GM19468 (cell line): ENCODE measurements at regions not wholly inside any gene's neighbourhood (a gene's known extent, or its start where the extent isn't known, plus 50 kb on each side); places are given as distances from the start of the nearest gene placed in this dataset.
"Not testable (repeated sequence)": the region's sequence is repeated elsewhere in the genome, so short reads cannot be mapped to it uniquely, and the experiment has no call there.

ENCODE experiments used
- ATAC-seq: cut with Tn5 transposase; IDR thresholded peaks from one replicate; pipeline ENCODE4 v1.9.1; 2021; ENCODE audit warnings: mild to moderate bottlenecking, moderate library complexity, moderate number of reproducible peaks; ENCODE audit not compliant: unreplicated experiment; ENCODE audit errors: extremely low read depth

DNA sequence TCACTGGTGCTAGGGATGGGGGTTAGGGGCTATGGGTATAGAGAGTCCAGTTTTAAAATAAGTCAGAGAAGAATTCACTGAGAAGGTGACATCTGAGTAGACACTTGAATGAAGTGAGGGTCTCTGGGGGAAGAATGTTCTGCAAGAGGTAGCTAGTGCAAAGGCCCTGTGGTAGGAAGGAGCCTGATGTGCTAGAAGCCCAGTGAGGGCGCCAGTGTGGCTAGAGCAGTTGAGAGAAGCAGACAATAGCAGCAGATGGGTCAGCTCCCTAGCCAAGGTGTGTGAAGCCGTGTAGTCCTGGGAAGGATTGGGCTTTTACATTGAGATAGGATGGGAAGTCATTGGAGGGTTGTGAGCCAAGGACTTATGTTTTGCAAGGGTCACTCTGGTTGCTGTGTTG is 105.8 kb upstream of the PELI1 start:
- no peak for ATAC-seq

DNA sequence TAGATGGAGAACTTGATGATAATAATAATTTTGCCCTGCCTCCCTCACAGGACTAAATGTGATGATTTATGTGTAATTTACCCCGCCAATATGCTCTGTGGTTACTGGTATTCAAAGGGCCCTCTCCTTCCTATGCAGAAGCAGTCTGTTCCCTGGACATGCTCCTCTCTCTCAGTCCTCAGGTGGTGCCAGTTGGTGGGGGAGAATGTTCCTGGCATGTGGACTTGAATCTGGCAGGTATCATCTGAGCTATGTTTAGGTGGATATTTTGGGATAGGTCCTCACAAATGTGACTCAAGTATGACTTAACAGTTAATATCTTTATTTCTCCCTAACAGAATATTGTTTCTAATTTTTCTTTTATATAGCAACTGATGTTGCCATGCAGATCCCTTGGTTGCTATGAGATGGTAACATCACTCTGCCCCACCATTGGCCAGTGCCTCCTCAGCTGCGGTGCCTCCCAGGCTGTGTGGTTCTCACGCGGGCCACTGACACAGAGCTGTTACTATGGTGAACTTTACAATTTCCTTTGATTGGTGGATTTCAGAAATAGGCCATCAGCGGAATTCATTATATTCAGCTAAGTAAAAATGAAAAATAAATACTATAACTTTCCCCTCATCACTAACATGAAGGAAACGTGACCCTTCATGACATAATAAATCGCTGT is 106.7 kb upstream of the PELI1 start:
- no peak for ATAC-seq

- ATAC-seq: no peak
Measured at GRCh38 chr2:64251497-64252250, 107.5 kb upstream of the PELI1 start.

DNA sequence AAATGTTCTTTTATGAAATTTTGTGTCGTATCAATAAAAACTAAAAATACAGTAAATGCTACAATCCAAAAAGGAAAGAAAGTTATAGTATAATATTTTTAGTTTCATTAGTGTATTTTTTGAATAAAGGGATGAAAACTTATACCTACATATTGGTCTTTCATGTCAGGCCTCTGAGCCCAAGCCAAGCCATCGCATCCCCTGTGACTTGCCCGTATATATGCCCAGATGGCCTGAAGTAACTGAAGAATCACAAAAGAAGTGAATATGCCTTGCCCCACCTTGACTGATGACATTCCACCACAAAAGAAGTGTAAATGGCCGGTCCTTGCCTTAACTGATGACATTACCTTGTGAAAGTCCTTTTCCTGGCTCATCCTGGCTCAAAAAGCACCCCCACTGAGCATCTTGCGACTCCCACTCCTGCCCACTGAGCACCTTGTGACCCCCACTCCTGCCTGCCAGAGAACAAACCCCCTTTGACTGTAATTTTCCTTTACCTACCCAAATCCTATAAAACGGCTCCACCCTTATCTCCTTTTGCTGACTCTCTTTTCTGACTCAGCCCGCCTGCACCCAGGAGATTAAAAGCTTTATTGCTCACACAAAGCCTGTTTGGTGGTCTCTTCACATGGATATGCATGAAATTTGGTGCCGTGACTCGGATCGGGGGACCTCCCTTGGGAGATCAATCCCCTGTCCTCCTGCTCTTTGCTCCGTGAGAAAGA is 108.2 kb upstream of the PELI1 start:
- not testable (repeated sequence) for ATAC-seq

- ATAC-seq: not testable (repeated sequence)
Measured at GRCh38 chr2:64253421-64253820, 109.2 kb upstream of the PELI1 start.

DNA sequence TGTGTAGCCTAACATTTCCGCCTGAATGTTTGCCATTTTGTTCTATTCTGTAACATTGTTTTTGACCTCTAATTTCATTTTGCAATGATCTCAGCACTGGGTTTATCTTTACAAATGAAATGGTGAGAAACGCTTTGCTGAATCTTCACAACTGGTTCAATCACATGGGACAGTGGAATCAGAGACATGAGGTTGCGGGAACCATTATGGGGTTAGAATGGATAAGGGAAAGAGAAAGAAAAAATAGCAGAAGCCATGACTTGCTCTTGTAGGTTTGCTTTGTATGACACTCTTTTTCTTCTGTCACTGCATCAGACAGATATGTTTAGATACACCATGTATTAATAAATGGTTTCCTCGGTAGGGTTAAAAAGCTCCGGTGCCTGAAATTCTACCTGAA is 114.3 kb upstream of the PELI1 start:
- no peak for ATAC-seq

- ATAC-seq: no peak
Measured at GRCh38 chr2:64259312-64259711, 115.1 kb upstream of the PELI1 start.

DNA sequence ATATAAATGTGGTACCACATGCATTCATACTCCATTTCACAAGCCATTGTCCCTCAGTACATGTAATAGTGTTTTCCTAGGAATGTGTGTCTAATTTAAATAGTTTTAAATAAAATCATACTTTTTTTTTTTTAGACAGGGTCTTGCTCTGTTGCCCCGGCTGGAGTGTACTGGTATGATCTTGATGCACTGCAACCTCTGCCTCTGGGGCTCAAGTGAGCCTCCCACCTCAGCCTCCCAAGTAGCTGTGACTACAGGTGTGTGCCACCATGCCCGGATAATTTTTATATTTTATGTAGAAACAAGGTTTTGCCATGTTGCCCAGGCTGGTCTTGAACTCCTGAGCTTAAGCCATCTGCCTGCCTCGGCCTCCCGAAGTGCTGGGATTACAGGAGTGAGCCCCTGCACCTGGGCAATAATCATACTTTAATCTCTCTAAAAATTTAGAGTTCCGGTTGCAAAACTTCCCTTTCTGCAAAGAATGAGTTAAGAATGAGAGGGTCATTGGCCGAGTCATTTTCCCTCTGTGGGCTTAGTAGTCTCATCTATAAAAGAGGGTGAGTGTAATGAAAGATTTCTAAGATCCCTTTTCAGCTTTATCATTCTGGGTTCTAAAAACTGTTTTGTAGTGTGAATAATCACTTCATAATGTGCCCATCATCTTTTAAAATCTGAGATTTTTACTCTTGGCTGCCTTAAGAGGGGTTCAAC is 116.0 kb upstream of the PELI1 start:
- no peak for ATAC-seq

DNA sequence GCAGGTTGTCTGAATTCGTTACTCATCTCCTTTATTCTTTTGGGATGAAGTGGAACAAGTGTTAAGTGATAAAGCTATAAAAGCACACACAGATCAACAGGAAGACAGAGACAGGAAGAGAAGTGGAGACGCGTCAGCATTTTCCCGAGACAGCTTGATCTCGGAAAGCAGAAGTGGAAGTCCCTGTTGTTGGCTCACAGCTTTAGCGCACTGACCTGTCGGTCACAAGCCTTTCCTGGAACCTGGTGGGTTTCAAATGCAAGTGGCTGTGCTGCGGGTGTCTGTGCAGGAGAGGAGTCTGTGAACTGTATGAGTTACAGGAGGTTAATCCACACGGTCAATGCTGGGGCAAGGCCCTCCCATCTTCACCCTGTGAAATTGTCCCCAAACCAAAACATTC is 116.6 kb upstream of the PELI1 start:
- peak; percentile 89 for ATAC-seq

- no peak for ATAC-seq
Measured at GRCh38 chr2:64262071-64262470, 117.9 kb upstream of the PELI1 start.

- ATAC-seq: no peak
Measured at GRCh38 chr2:64262816-64263215, 118.6 kb upstream of the PELI1 start.

- ATAC-seq: no peak
Measured at GRCh38 chr2:64263315-64263714, 119.1 kb upstream of the PELI1 start.

DNA sequence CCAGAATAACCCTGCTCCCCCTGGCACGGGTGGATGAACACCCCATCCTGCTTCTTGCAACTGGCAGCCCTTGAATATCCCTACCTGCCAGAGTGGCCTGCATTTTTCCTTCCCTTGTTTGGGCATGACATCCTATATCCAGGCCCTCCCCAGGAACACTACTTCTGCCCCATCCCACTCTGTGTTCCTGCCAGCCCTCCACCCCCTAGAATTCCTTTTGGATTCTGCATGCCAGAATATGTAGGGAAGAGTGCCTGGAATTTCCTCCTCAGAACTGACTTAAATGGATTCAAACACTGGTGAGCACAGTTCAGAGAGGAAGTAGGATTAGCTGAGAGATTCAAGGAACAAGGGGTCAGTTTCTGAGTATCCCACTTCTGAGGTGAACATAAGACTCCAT is 123.5 kb upstream of the PELI1 start:
- no peak for ATAC-seq

DNA sequence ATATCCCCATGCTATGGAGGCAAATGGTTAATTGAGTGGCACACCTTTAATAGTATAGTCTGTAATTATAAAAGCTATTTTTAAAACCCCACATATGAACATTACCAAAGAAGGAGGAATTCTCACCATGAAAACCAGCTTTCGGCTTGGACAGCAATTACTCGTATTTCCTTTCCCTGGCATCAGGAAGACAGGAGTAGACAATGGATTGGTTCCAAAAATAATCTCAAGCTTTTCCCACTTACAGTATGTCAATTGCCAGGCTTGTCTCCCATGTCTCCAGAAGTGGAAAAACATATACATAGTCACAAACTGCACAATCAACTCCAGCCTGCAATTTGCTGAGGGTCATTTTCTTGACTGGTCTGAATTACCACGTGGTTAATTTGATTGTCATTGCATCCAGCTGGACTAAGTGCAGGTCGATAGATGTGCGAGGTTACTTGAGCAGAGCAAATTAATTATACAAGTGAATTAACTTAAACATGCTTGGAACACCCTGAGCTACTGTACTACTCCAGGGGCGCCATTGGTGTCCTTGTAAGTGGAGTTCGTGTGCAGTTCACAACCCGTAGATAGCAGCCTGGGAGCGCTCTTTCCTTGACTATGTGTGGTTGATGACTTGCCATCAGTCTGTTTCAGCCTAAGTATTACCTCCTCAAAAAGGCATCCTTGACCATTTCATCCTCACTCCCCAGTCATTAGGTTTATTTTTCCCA is 124.3 kb upstream of the PELI1 start:
- no peak for ATAC-seq

DNA sequence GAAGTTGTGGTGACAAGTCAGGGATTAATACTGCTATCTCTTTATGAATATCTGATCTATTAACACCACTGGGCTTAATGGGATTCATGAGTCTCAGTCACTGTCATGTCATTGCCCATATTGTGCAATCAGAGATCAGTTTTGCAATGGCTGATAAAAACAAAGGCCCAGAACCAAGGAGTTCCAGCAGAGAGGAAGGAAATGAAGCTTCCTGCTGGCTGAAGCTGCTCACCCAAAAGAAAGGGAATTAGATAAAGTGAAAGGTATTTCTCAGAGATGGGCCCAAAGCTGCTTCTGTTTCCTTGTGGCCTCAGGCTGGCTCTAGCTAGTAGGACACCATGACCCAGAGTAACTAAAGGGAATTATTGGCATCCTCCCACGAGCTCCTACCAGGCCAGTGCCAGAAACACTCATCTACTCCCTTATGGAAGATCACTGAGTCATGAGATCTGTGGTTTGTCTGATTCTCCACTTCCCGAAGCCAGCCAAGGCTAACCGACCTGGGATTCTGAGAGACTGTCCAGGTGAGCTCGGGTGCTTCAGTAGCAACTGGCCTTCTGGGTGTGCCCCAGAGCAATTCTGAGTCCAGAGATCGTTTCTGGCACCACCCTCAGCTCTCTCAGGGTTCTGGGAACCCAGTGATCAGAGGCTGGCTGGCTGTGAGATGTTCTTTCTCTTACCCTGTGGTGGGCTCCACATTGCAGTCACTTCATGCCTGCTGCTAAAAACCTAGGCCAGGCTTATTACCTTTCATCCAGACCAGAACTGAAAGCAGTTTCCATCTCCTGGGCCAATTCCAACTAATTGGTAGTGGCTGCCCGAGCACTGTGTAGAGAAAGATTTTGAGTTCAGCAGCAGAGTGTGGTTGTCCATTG is 129.5 kb upstream of the PELI1 start:
- no peak for ATAC-seq

DNA sequence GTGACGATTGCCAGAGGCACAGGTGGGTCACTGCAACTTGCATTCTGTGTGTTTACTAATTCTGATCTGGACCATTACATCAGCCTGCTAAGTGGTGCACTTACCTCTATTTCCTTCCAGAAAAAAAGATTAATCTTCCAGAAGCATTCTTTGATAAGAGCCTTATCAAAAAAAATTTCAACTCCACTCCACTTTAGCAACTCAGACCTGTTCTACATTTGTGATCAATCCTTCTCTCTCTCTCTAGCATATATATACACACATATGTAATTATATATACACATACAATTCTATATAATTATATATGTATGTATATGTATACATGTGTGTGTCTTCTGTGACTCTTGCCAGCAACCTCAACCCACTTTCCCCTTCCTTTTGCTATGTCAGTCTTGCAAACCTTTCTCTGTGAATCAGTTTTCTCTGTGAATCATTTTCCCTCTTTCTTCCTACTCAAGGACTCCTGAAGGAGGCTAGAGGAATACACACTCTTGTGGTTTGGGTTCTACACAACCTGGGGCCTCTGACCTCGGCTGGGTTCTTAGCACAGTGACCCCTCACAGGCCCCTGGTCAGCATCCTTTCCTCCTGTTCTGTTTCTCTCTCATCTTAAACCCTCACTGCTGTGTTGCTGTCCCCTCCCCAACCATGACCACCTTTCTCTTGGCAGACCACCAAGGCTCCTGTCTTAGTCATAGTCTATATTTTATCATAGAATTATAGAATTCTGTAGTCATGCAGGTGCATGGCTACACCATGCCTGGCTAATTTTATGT is 130.4 kb upstream of the PELI1 start:
- ATAC-seq: no peak

- ATAC-seq: no peak
Measured at GRCh38 chr2:64275174-64275466, 130.9 kb upstream of the PELI1 start.

GRCh38 chr2:64276417-64277095 is 132.3 kb upstream of the PELI1 start:
- no peak for ATAC-seq
